A204.1 (cell line): ENCODE measurements at regions not wholly inside any gene's neighbourhood (a gene's known extent, or its start where the extent isn't known, plus 50 kb on each side); places are given as distances from the start of the nearest gene placed in this dataset.
"Not testable (repeated sequence)": the region's sequence is repeated elsewhere in the genome, so short reads cannot be mapped to it uniquely, and the experiment has no call there.

Source experiments
- FAIRE-seq: peaks from 2 replicates; lab custom pipeline; 2012; peaks lifted over from hg19 to GRCh38; lab: Jason Lieb, UNC

DNA sequence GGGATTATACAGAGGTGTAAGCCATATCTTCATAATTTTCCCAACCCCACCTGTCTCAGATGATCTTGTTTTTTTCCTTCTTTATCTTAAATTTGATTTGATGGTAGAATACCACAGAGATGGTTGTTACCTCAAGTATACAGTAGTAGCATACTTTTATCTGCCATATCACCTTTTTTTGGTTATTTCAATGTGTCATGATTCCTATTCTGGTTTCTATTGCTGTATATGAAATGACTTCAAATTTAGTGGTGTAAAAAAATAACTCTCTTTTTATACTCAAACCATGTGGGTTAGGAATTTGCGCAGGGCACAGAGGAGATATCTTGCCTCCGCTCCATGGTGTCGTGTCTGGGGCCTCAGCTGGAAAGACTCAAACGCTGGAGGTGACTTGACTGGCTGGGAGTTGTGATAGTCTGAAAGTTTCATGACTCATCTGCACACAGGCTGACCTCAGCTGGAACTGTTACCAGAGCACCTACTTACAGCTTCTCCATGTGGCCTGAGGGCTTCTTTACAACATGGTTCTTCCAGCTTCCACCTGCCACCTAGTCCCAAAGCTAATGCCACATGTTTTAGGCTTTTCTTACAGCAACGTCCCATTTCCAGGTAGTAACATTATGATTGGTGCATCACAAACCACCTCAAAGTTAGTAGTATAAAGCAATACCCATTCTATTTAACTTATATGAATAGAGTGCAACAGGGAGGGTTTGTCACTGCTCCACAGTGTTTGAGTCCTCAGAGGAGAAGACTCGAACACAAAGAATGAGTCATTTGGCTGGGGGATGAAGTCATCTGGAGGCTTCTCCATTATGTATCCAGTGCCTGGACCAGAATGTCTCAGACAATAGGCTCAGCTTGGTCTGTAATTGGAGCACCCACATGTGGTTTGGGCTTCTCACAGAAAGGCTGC is 82.3 kb upstream of the XPO1 start:
- FAIRE-seq, result no peak

DNA sequence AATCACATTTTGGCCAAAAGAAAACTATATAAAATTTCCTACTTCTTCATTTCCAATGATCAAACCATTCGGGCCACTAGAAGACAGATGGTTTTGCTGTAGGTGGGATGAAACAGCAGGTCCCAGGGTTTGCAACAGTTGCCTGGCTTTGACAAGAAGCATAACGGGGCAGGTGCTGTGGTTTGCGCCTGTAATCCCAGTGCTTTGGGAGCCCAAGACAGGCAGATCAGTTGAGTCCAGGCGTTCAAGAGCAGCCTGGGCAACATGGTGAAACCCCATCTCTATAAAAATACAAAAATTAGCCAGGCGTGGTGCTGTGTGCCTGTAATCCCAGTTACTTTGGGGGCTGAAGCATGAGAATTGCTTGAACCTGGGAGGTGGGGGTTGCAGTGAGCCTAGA is 81.4 kb upstream of the XPO1 start:
- no peak for FAIRE-seq

GRCh38 chr2:61617610-61618009 is 79.5 kb upstream of the XPO1 start:
- no peak for FAIRE-seq

- FAIRE-seq, result no peak
Measured at GRCh38 chr2:61605245-61605644, 67.1 kb upstream of the XPO1 start.

DNA sequence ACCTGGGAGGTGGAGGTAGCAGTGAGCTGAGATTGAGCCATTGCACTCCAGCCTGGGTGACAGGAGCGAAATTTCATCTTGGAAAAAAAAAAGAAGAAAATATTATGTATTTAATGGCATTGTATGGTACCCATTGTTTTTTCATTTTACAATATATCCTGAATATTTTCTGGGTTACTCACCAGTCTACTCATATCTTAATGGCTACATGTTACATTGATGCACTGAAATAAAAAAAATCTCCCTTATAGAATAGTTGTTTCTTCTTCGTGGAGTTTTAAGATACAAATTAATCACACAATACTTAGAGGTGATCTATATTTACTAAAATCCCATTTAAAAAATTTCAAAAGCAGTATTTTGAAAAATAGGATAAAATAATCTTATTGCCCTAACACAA is 66.3 kb upstream of the XPO1 start:
- no peak for FAIRE-seq

GRCh38 chr2:61598515-61599156 is 60.5 kb upstream of the XPO1 start:
- FAIRE-seq, result not testable (repeated sequence)

GRCh38 chr2:61597300-61598289 is 59.4 kb upstream of the XPO1 start:
- FAIRE-seq, result no peak

DNA sequence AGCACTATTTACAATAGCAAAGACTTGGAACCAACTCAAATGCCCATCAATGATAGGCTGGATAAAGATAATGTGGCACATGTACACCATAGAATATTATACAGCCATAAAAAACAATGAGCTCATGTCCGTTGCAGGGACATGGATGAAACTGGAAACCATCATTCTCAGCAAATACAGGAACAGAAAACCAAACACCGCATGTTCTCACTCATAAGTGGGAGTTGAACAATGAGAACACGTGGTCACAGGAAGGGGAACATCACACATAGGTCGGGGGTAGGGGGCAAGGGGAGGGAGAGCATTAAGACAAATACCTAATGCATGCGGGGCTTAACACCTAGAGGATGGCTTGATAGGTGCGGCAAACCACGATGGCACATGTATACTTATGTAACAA is 56.0 kb upstream of the XPO1 start:
- not testable (repeated sequence) for FAIRE-seq

DNA sequence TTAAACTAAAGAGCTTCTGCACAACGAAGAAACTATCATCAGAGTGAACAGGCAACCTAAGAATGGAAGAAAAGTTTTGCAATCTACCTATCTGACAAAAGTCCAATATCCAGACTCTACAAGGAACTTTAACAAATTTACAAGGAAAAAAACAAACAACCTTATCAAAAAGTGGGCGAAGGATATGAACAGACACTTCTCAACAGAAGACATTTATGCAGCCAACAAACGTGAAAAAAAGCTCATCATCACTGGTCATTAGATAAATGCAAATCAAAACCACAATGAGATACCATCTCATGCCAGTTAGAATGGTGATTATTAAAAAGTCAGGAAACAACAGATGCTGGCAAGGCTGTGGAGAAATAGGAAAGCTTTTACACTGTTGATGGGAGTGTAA is 55.5 kb upstream of the XPO1 start:
- FAIRE-seq, result not testable (repeated sequence)

DNA sequence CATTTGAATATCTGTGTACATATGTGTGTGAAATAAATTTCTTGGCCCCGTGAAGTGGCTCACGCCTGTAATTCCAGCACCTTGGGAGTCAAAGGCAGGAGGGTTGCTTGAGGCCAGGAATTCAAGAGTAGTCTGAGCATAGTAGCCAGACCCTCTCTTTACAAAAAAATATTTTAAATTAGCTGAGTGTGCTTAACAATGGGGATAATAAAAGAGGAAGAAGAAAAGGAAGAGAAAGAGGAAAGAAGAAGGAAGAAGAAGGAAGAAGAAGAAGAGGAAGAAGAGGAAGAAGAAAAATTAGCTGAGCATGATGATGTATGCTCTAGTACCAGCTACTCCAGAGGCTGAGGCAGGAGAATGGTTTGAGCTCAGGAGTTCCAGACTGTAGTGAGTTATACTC is 52.1 kb upstream of the XPO1 start:
- FAIRE-seq, result no peak

- FAIRE-seq, result no peak
Measured at GRCh38 chr2:61588566-61588965, 50.4 kb upstream of the XPO1 start.
